H1 (cell line): ENCODE measurements at regions not wholly inside any gene's neighbourhood (a gene's known extent, or its start where the extent isn't known, plus 50 kb on each side); places are given as distances from the start of the nearest gene placed in this dataset.

Experiments
- CTCF ChIA-PET: fragments of 300-600 bp; sonication (Branson Sonifier 250); formaldehyde crosslinking; loops from one replicate; lab custom pipeline; 2021; ENCODE audit not compliant: partially characterized antibody; lab: Charles Lee
- POLR2A ChIA-PET: fragments of 300-600 bp; sonication (Branson Sonifier 250); formaldehyde crosslinking; loops from one replicate; lab custom pipeline; 2021; ENCODE audit warnings: inconsistent platforms; ENCODE audit not compliant: partially characterized antibody; lab: Charles Lee
- DNase-seq, 2 experiments: peaks; one replicate each; pipeline versions ENCODE4 v3.0.0 to v3.0.0-alpha.2; 2010 to 2022; ENCODE audit warnings: low spot score in 2 of 2, low read depth in 1 of 2, mixed read lengths in 1 of 2
- FAIRE-seq: peaks from 2 replicates; lab custom pipeline; 2011; peaks lifted over from hg19 to GRCh38; lab: Jason Lieb, UNC
- H2AFZ ChIP-seq: 2 replicates; pipeline ENCODE4 v1.8.1; 2012; ENCODE audit warnings: low read length, inconsistent platforms
- H2AK5ac ChIP-seq: 2 replicates; pipeline ENCODE4 v1.6.1; 2013; ENCODE audit warnings: low read depth, low read length
- H2BK120ac ChIP-seq: replicated peaks from 2 replicates; pipeline ENCODE3; 2013; ENCODE audit warnings: low read depth, low read length, inconsistent platforms
- H2BK12ac ChIP-seq: 2 replicates; pipeline ENCODE4 v1.6.1; 2013; ENCODE audit warnings: low read depth, low read length
- H2BK15ac ChIP-seq: 2 replicates; pipeline ENCODE4 v1.6.1; 2013; ENCODE audit warnings: low read length
- H2BK20ac ChIP-seq: 2 replicates; pipeline ENCODE4 v1.6.1; 2013; ENCODE audit warnings: low read length
- H2BK5ac ChIP-seq: 2 replicates; pipeline ENCODE4 v1.6.1; 2013; ENCODE audit warnings: low read depth, low read length
- H3K14ac ChIP-seq: 2 replicates; pipeline ENCODE4 v1.6.1; 2013; ENCODE audit warnings: inconsistent platforms; ENCODE audit not compliant: insufficient read length
- H3K18ac ChIP-seq: 2 replicates; pipeline ENCODE4 v1.6.1; 2013; ENCODE audit warnings: low read length; ENCODE audit errors: extremely low read depth
- H3K23ac ChIP-seq: 2 replicates; pipeline ENCODE4 v1.6.1; 2013; ENCODE audit warnings: inconsistent platforms; ENCODE audit not compliant: insufficient read length
- H3K23me2 ChIP-seq: 2 replicates; pipeline ENCODE4 v1.6.1; 2013; ENCODE audit warnings: low read depth, low read length
- H3K27ac ChIP-seq: 2 replicates; pipeline ENCODE4 v1.6.1; 2011; ENCODE audit warnings: low read depth, low read length, inconsistent platforms
- H3K27me3 ChIP-seq, 4 experiments: replicated peaks in 1 of 4; 1 replicate in 1 of 4; 2 replicates in 3 of 4; pipeline versions ENCODE4 v1.6.1 to v1.8.1; 2011 to 2013; ENCODE audit warnings: low read length in 3 of 4, mild to moderate bottlenecking in 3 of 4, inconsistent platforms in 2 of 4, mixed read lengths in 2 of 4, moderate library complexity in 1 of 4; ENCODE audit not compliant: control insufficient read depth in 3 of 4, insufficient read depth in 3 of 4; ENCODE audit errors: extremely low read depth in 1 of 4
- H3K36me3 ChIP-seq, 4 experiments: 2 replicates each; pipeline versions ENCODE4 v1.6.1 to v1.8.1; 2011 to 2013; ENCODE audit warnings: mild to moderate bottlenecking in 4 of 4, low read length in 3 of 4, moderate library complexity in 2 of 4, control low read depth in 1 of 4, inconsistent platforms in 1 of 4; ENCODE audit not compliant: insufficient read depth in 4 of 4, control insufficient read depth in 2 of 4
- H3K4ac ChIP-seq: replicated peaks from 2 replicates; pipeline ENCODE3; 2013; ENCODE audit warnings: low read length, low read depth, mixed read lengths, inconsistent platforms; ENCODE audit not compliant: insufficient read length
- H3K4me1 ChIP-seq, 4 experiments: replicated peaks in 1 of 4; 1 replicate in 1 of 4; 2 replicates in 3 of 4; pipeline versions ENCODE4 v1.6.1 to v1.8.1; 2011 to 2013; ENCODE audit warnings: low read length in 3 of 4, inconsistent platforms in 2 of 4, mixed read lengths in 1 of 4; ENCODE audit not compliant: insufficient read depth in 4 of 4, control insufficient read depth in 3 of 4
- H3K4me2 ChIP-seq, 2 experiments: 2 replicates each; pipeline versions ENCODE4 v1.6.1 to v1.8.1; 2011 to 2013; ENCODE audit warnings: low read depth in 2 of 2, low read length in 2 of 2, control low read depth in 1 of 2, inconsistent platforms in 1 of 2, mild to moderate bottlenecking in 1 of 2; ENCODE audit not compliant: insufficient read depth in 1 of 2
- H3K4me3 ChIP-seq, 4 experiments: fragments of 200-600, 300-600 bp in 1 of 4; sonication (generic), shearing (Covaris generic), sonication (Bioruptor Twin) in 1 of 4; 2 replicates each; pipeline versions ENCODE4 v1.5.1 to v1.8.1; 2011 to 2016; ENCODE audit warnings: low read length in 4 of 4, low read depth in 3 of 4, control low read depth in 2 of 4, inconsistent platforms in 2 of 4, mild to moderate bottlenecking in 2 of 4, mixed read lengths in 1 of 4, moderate library complexity in 1 of 4; ENCODE audit not compliant: insufficient read depth in 2 of 4; ENCODE audit errors: extremely low read depth in 1 of 4
- H3K56ac ChIP-seq: replicated peaks from 2 replicates; pipeline ENCODE3; 2013; ENCODE audit warnings: low read depth, mild to moderate bottlenecking, mixed read lengths, low read length, inconsistent platforms; ENCODE audit not compliant: insufficient read length
- H3K79me1 ChIP-seq: 2 replicates; pipeline ENCODE4 v1.6.1; 2013; ENCODE audit warnings: low read depth, low read length, control low read depth
- H3K79me2 ChIP-seq, 2 experiments: 2 replicates each; pipeline versions ENCODE4 v1.6.1 to v1.8.1; 2012 to 2013; ENCODE audit warnings: low read length in 2 of 2, mild to moderate bottlenecking in 2 of 2, inconsistent platforms in 1 of 2; ENCODE audit not compliant: insufficient read depth in 2 of 2, control insufficient read depth in 1 of 2
- H3K9ac ChIP-seq, 4 experiments: replicated peaks in 1 of 4; 1 replicate in 1 of 4; 2 replicates in 3 of 4; pipeline versions ENCODE4 v1.6.1 to v1.8.1; 2011 to 2013; ENCODE audit warnings: low read depth in 3 of 4, low read length in 3 of 4, control low read depth in 2 of 4, mild to moderate bottlenecking in 2 of 4, moderate library complexity in 2 of 4, inconsistent platforms in 1 of 4; ENCODE audit errors: extremely low read depth in 1 of 4
- H3K9me3 ChIP-seq, 2 experiments: 2 replicates each; pipeline versions ENCODE4 v1.6.1 to v1.8.1; 2012 to 2013; ENCODE audit warnings: mild to moderate bottlenecking in 2 of 2, moderate library complexity in 2 of 2, control low read depth in 1 of 2, inconsistent platforms in 1 of 2, low read depth in 1 of 2, low read length in 1 of 2, mixed read lengths in 1 of 2; ENCODE audit not compliant: insufficient read depth in 2 of 2
- H4K20me1 ChIP-seq, 2 experiments: replicated peaks in 1 of 2; 2 replicates each; pipeline versions ENCODE3 to v1.8.1; 2011 to 2013; ENCODE audit warnings: inconsistent platforms in 2 of 2, low read length in 2 of 2, mild to moderate bottlenecking in 1 of 2; ENCODE audit not compliant: insufficient read depth in 2 of 2, control insufficient read depth in 1 of 2
- H4K5ac ChIP-seq: 2 replicates; pipeline ENCODE4 v1.6.1; 2013; ENCODE audit warnings: low read length, low read depth, mixed read lengths, inconsistent platforms; ENCODE audit not compliant: insufficient read length
- H4K8ac ChIP-seq: 2 replicates; pipeline ENCODE4 v1.8.0; 2013; ENCODE audit warnings: mild to moderate bottlenecking, moderate library complexity, low read length, inconsistent platforms; ENCODE audit not compliant: insufficient read depth; ENCODE audit errors: extremely low read depth
- H4K91ac ChIP-seq: replicated peaks from 2 replicates; pipeline ENCODE3; 2013; ENCODE audit warnings: low read length, mixed read lengths, inconsistent platforms; ENCODE audit not compliant: insufficient read length
- ATF2 ChIP-seq: IDR thresholded peaks from 2 replicates; pipeline ENCODE4 v1.6.1; 2012; ENCODE audit warnings: low read length, inconsistent platforms
- GABPA ChIP-seq: IDR thresholded peaks from 2 replicates; pipeline ENCODE4 v1.6.1; 2011; ENCODE audit warnings: mild to moderate bottlenecking, low read length, moderate library complexity, borderline replicate concordance; ENCODE audit not compliant: insufficient read depth
- GTF2F1 ChIP-seq: IDR thresholded peaks from 2 replicates; pipeline ENCODE4 v1.6.1; 2012; ENCODE audit warnings: low read depth, low read length, improper control_type of control experiment, borderline replicate concordance
- HDAC6 ChIP-seq: IDR thresholded peaks from one replicate; pipeline ENCODE4 v1.7.1; 2012; ENCODE audit warnings: low read depth, mild to moderate bottlenecking, inconsistent platforms, low read length, moderate library complexity
- NRF1 ChIP-seq: IDR thresholded peaks from 2 replicates; pipeline ENCODE4 v1.6.1; 2011; ENCODE audit warnings: mild to moderate bottlenecking, low read depth, low read length, improper control_type of control experiment
- POLR2AphosphoS5 ChIP-seq: IDR thresholded peaks from 2 replicates; pipeline ENCODE4 v1.6.1; 2011; ENCODE audit warnings: low read depth, low read length
- SIN3A ChIP-seq, 2 experiments: IDR thresholded peaks in 1 of 2; conservative IDR thresholded peaks in 1 of 2; 2 replicates each; pipeline ENCODE4 v1.6.1; 2011 to 2012; ENCODE audit warnings: low read length in 2 of 2, improper control_type of control experiment in 1 of 2, low read depth in 1 of 2, mild to moderate bottlenecking in 1 of 2
- TEAD4 ChIP-seq: IDR thresholded peaks from 2 replicates; pipeline ENCODE4 v1.6.1; 2012; ENCODE audit warnings: low read depth, low read length, inconsistent platforms, mixed read lengths
- ZNF274 ChIP-seq: IDR thresholded peaks from 2 replicates; pipeline ENCODE4 v1.7.0; 2012; ENCODE audit warnings: low read length, borderline replicate concordance; ENCODE audit errors: extremely low read depth
- WGBS, 2 experiments: shearing (Covaris generic) in 1 of 2; methylation state at CpG; one replicate each; pipeline versions ENCODE4 v1.1.6 to v1.1.7; 2013 to 2015; ENCODE audit warnings: low lambda C conversion rate in 2 of 2, mixed read lengths in 2 of 2, inconsistent platforms in 1 of 2, low coverage in 1 of 2, missing lambda C conversion rate in 1 of 2; ENCODE audit not compliant: insufficient replicate concordance in 2 of 2, insufficient coverage in 1 of 2, insufficient read length in 1 of 2; ENCODE audit errors: extremely low coverage in 1 of 2, missing lambda C conversion rate in 1 of 2; 5-methylcytosine and 5-hydroxymethylcytosine counted together

- Histone ChIP-seq H3K14ac (no peak overlapping the region), H4K91ac (no peak overlapping the region), H3K27ac (no peak overlapping the region), H2AK5ac (no peak overlapping the region), H2BK5ac (no peak overlapping the region), H3K23ac (no peak overlapping the region), H3K79me2 (no peaks in the 10 kb centered on the region), H3K56ac (no peak overlapping the region), H4K8ac (no peak overlapping the region), H3K4me3 (no peak overlapping the region), H3K27me3 (no peaks in the 10 kb centered on the region), H3K4me2 (no peak overlapping the region), H2AFZ (no peak overlapping the region), H2BK12ac (no peak overlapping the region), H2BK120ac (no peak overlapping the region), H4K5ac (no peak overlapping the region), H3K36me3 (no peaks in the 10 kb centered on the region), H3K4me1 (no peaks in the 10 kb centered on the region), H3K18ac (no peak overlapping the region), H2BK20ac (no peak overlapping the region), H2BK15ac (no peak overlapping the region), H3K79me1 (no peaks in the 10 kb centered on the region), H3K9ac (no peak overlapping the region), H3K23me2 (0 out of 2 replicates have a peak, but pooled peaks cover 2% of the 10 kb centered on the region), H4K20me1 (no peaks in the 10 kb centered on the region), H3K4ac (no peak overlapping the region), H3K9me3 (no peaks in the 10 kb centered on the region)
- ChIA-PET POLR2A (no interaction called here), CTCF (interaction anchor here (1.0 to 1.6 kb wide), 4 partner anchors 41 to 136 kb away, joined by 4 to 7 read pairs (median 4); no protein-coding TSS in a partner anchor)
- 96% methylated on average over 5 of the region's 5 CpGs; no CpG with 5 or more reads in 1 of the 2 experiments for WGBS, 2 experiments
- DNase-seq (no peak), FAIRE-seq (no peak)
- TF ChIP-seq NRF1 (no peak), HDAC6 (no peak), TEAD4 (no peak), ATF2 (no peak), GABPA (no peak), SIN3A (conservative IDR thresholded peaks at IDR 0.05 in 1 of 2, IDR thresholded peaks at IDR 0.05 in 1 of 2; ENCODE audit: low read depth in 1 of 2, low read length in 2 of 2) (no peak), GTF2F1 (no peak), ZNF274 (no peak), POLR2AphosphoS5 (no peak)
These were observed 182.9 kb upstream of the TCERG1L start for GRCh38 chr10:131494451-131494850.
